SK-N-SH (cell line): ENCODE measurements at regions not wholly inside any gene's neighbourhood (a gene's known extent, or its start where the extent isn't known, plus 50 kb on each side); places are given as distances from the start of the nearest gene placed in this dataset.

Experiments used
- CTCF ChIA-PET: fragments of 300-600, 350-600 bp; formaldehyde crosslinking; extraction: SDS; loops from one replicate; lab custom pipeline; 2021; lab: Yijun Ruan, JAX
- POLR2A ChIA-PET: fragments of 350-600 bp; sonication (Branson Sonifier 250); formaldehyde crosslinking; extraction: SDS; loops from one replicate; lab custom pipeline; 2020; ENCODE audit warnings: antibody characterized with exemption, inconsistent platforms; lab: Yijun Ruan, JAX
- DNase-seq: peaks from one replicate; pipeline ENCODE4 v3.0.0; 2012
- H2AFZ ChIP-seq: fragments of 200-600 bp; sonication (generic); 2 replicates; pipeline ENCODE4 v1.8.1; 2016; ENCODE audit warnings: antibody characterized with exemption, mild to moderate bottlenecking, low read depth
- H3F3A ChIP-seq: fragments of 200-600 bp; sonication (generic); replicated peaks from 2 replicates; pipeline ENCODE3; 2016; ENCODE audit warnings: antibody characterized with exemption, mild to moderate bottlenecking; ENCODE audit not compliant: insufficient read depth
- H3K27ac ChIP-seq, 2 experiments: fragments of 200-500 bp in 1 of 2; fragments of 200-600 bp in 1 of 2; sonication (Bioruptor generic) in 1 of 2; sonication (generic), shearing (Covaris generic) in 1 of 2; 2 replicates each; pipeline versions ENCODE4 v1.5.1 to v1.6.1; 2014 to 2016; ENCODE audit warnings: low read depth in 2 of 2, inconsistent platforms in 1 of 2, low read length in 1 of 2, mild to moderate bottlenecking in 1 of 2, mixed read lengths in 1 of 2
- H3K27me3 ChIP-seq: fragments of 200-600 bp; sonication (generic), shearing (Covaris generic); 2 replicates; pipeline ENCODE4 v1.6.1; 2016; ENCODE audit warnings: mixed run types; ENCODE audit not compliant: insufficient read depth
- H3K36me3 ChIP-seq, 2 experiments: fragments of 200-500 bp in 1 of 2; fragments of 200-600 bp in 1 of 2; sonication (Bioruptor generic) in 1 of 2; sonication (generic) in 1 of 2; replicated peaks in 1 of 2; 2 replicates each; pipeline versions ENCODE3 to v1.5.1; 2014 to 2016; ENCODE audit warnings: low read length in 1 of 2, mild to moderate bottlenecking in 1 of 2; ENCODE audit not compliant: insufficient read depth in 2 of 2, control insufficient read depth in 1 of 2
- H3K4me1 ChIP-seq, 2 experiments: fragments of 200-500 bp in 1 of 2; fragments of 200-600 bp in 1 of 2; sonication (Bioruptor generic) in 1 of 2; sonication (generic), shearing (Covaris generic) in 1 of 2; 2 replicates each; pipeline versions ENCODE4 v1.5.1 to v1.6.1; 2014 to 2016; ENCODE audit warnings: low read depth in 1 of 2, low read length in 1 of 2, mixed run types in 1 of 2; ENCODE audit not compliant: insufficient read depth in 2 of 2, control insufficient read depth in 1 of 2
- H3K4me2 ChIP-seq: fragments of 200-600 bp; sonication (generic), shearing (Covaris generic); 2 replicates; pipeline ENCODE4 v1.6.1; 2017; ENCODE audit warnings: mixed run types
- H3K4me3 ChIP-seq, 2 experiments: fragments of 200-500 bp in 1 of 2; fragments of 200-600 bp in 1 of 2; sonication (Bioruptor generic) in 1 of 2; sonication (generic), shearing (Covaris generic) in 1 of 2; 2 replicates each; pipeline versions ENCODE4 v1.5.1 to v1.8.1; 2014 to 2016; ENCODE audit warnings: low read depth in 2 of 2, inconsistent platforms in 1 of 2, low read length in 1 of 2, mild to moderate bottlenecking in 1 of 2, mixed read lengths in 1 of 2, moderate library complexity in 1 of 2
- H3K79me2 ChIP-seq: fragments of 200-600 bp; sonication (generic); 2 replicates; pipeline ENCODE4 v1.8.1; 2017; ENCODE audit warnings: mild to moderate bottlenecking; ENCODE audit not compliant: insufficient read depth
- H3K9ac ChIP-seq: fragments of 200-600 bp; sonication (generic); 2 replicates; pipeline ENCODE4 v1.6.1; 2017; ENCODE audit warnings: mixed run types
- H3K9me2 ChIP-seq: fragments of 200-600 bp; sonication (generic); 2 replicates; pipeline ENCODE4 v1.6.1; 2017; ENCODE audit warnings: mixed run types
- H3K9me3 ChIP-seq: fragments of 200-600 bp; sonication (generic); 2 replicates; pipeline ENCODE4 v1.6.1; 2017; ENCODE audit warnings: mixed run types, mild to moderate bottlenecking, moderate library complexity
- H4K20me1 ChIP-seq: fragments of 200-600 bp; sonication (generic); 2 replicates; pipeline ENCODE4 v1.6.1; 2017; ENCODE audit warnings: mild to moderate bottlenecking, mixed run types; ENCODE audit not compliant: insufficient read depth
- CHD2 ChIP-seq: fragments of 150-350 bp; IDR thresholded peaks from 2 replicates; pipeline ENCODE4 v1.6.1; 2018; ENCODE audit warnings: low read length; ENCODE audit not compliant: partially characterized antibody
- ELF1 ChIP-seq: IDR thresholded peaks from 2 replicates; pipeline ENCODE4 v1.4.0; 2012
- EZH2phosphoT487 ChIP-seq: fragments of 200-600 bp; sonication (generic); IDR thresholded peaks from 2 replicates; pipeline ENCODE4 v1.6.1; 2017; ENCODE audit warnings: low read depth, mixed run types, mild to moderate bottlenecking, antibody characterized with exemption, moderate library complexity, borderline replicate concordance
- FOSL2 ChIP-seq: IDR thresholded peaks from 2 replicates; pipeline ENCODE4 v1.4.0; 2012; ENCODE audit warnings: low read depth, mild to moderate bottlenecking, moderate library complexity, borderline replicate concordance
- FOXM1 ChIP-seq: IDR thresholded peaks from 2 replicates; pipeline ENCODE4 v1.4.0; 2012; ENCODE audit warnings: low read depth, mild to moderate bottlenecking
- GABPA ChIP-seq: IDR thresholded peaks from 2 replicates; pipeline ENCODE4 v1.4.0; 2012; ENCODE audit warnings: low read depth, mild to moderate bottlenecking
- GATA2 ChIP-seq: sonication (generic); formaldehyde crosslinking; IDR thresholded peaks from 2 replicates; pipeline ENCODE4 v1.5.0; 2020; ENCODE audit warnings: mild to moderate bottlenecking, missing genetic modification reagents
- IRF3 ChIP-seq: fragments of 150-350 bp; IDR thresholded peaks from 2 replicates; pipeline ENCODE4 v1.6.1; 2016; ENCODE audit warnings: mild to moderate bottlenecking, low read depth, low read length
- MXI1 ChIP-seq: IDR thresholded peaks from 2 replicates; pipeline ENCODE4 v1.6.1; 2012; ENCODE audit warnings: mild to moderate bottlenecking, low read depth, low read length, improper control_type of control experiment
- NFIC ChIP-seq: IDR thresholded peaks from 2 replicates; pipeline ENCODE4 v1.4.0; 2012; ENCODE audit warnings: borderline replicate concordance
- SIN3A ChIP-seq: IDR thresholded peaks from 2 replicates; pipeline ENCODE4 v1.6.1; 2012; ENCODE audit warnings: low read depth, mild to moderate bottlenecking, low read length, moderate library complexity, borderline replicate concordance
- SMC3 ChIP-seq: IDR thresholded peaks from 2 replicates; pipeline ENCODE4 v1.6.1; 2012; ENCODE audit warnings: low read depth, low read length, improper control_type of control experiment
- TAF1 ChIP-seq: IDR thresholded peaks from 2 replicates; pipeline ENCODE4 v1.6.1; 2012; ENCODE audit warnings: low read depth, mild to moderate bottlenecking, low read length, moderate library complexity, borderline replicate concordance
- TCF12 ChIP-seq: IDR thresholded peaks from 2 replicates; pipeline ENCODE4 v1.4.0; 2012
- TEAD4 ChIP-seq: IDR thresholded peaks from 2 replicates; pipeline ENCODE4 v1.4.0; 2012; ENCODE audit warnings: mild to moderate bottlenecking, borderline replicate concordance; ENCODE audit not compliant: insufficient read depth
- WGBS: methylation state at CpG from one replicate; pipeline ENCODE4 v1.1.6; 2017; ENCODE audit warnings: low lambda C conversion rate; 5-methylcytosine and 5-hydroxymethylcytosine counted together
- TF ChIP-seq, protein P1 (sequence below): IDR thresholded peaks from 2 replicates; pipeline ENCODE4 v1.4.0; 2012; ENCODE audit warnings: low read depth
- TF ChIP-seq, protein P2 (sequence below): IDR thresholded peaks from 2 replicates; pipeline ENCODE4 v1.4.0; 2012; ENCODE audit warnings: low read depth, borderline replicate concordance
- TF ChIP-seq, protein P3 (sequence below): fragments of 200-600 bp; sonication (generic); IDR thresholded peaks from 2 replicates; pipeline ENCODE4 v1.6.1; 2017; ENCODE audit warnings: antibody characterized with exemption, mild to moderate bottlenecking, moderate library complexity

GRCh38 chr3:38968403-38968802 lies 83.3 kb downstream of the SCN11A start:
- H3K9ac ChIP-seq, result no peak overlapping the region
- POLR2A ChIA-PET, result no interaction called here
- no peaks in the 10 kb centered on the region for H3K79me2 ChIP-seq
- H3F3A ChIP-seq, result no peaks in the 10 kb centered on the region
- CTCF ChIA-PET, result interaction anchor here (1.4 to 1.6 kb wide), 2 partner anchors 32 to 62 kb away, joined by 5 to 7 read pairs; no protein-coding TSS in a partner anchor
- H3K4me2 ChIP-seq, result no peak overlapping the region
- H4K20me1 ChIP-seq, result no peaks in the 10 kb centered on the region
- H3K4me3 ChIP-seq, result no peak overlapping the region
- H2AFZ ChIP-seq, result no peak overlapping the region
- H3K9me2 ChIP-seq, result no peaks in the 10 kb centered on the region
- no peaks in the 10 kb centered on the region; a peak in 1 of 4 replicates for H3K4me1 ChIP-seq
- no peak overlapping the region for H3K27ac ChIP-seq
- no peaks in the 10 kb centered on the region for H3K36me3 ChIP-seq
- no peak for DNase-seq
- TF ChIP-seq TCF12 (no peak), CHD2 (no peak), TEAD4 (no peak), NFIC (no peak), FOSL2 (no peak), SMC3 (no peak)
- TF ChIP-seq, all 33 proteins: peak for 0
- Histone ChIP-seq H3K9me3 (no peaks in the 10 kb centered on the region), H3K27me3 (no peaks in the 10 kb centered on the region)
- 39% methylated on average over 4 of the region's 4 CpGs for WGBS

- Histone ChIP-seq H3K4me3 (no peak overlapping the region), H3K27ac (no peak overlapping the region), H3K9ac (no peak overlapping the region), H3F3A (no peaks in the 10 kb centered on the region), H3K36me3 (no peaks in the 10 kb centered on the region), H3K9me3 (no peaks in the 10 kb centered on the region), H3K9me2 (no peaks in the 10 kb centered on the region), H3K27me3 (no peaks in the 10 kb centered on the region), H3K4me1 (no peaks in the 10 kb centered on the region; a peak in 1 of 4 replicates), H3K79me2 (no peaks in the 10 kb centered on the region), H2AFZ (no peak overlapping the region), H3K4me2 (no peak overlapping the region), H4K20me1 (no peaks in the 10 kb centered on the region)
- no peak for DNase-seq
- POLR2A ChIA-PET, result no interaction called here
- 6% methylated on average over 1 of the region's 1 CpG for WGBS
- CTCF ChIA-PET, result interaction anchor here (1.4 to 1.6 kb wide), 2 partner anchors 32 to 63 kb away, joined by 5 to 7 read pairs; no protein-coding TSS in a partner anchor
- TF ChIP-seq, protein P1, sequence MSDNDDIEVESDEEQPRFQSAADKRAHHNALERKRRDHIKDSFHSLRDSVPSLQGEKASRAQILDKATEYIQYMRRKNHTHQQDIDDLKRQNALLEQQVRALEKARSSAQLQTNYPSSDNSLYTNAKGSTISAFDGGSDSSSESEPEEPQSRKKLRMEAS, result no peak
- no peak for TF ChIP-seq IRF3
These were observed 84.1 kb downstream of the SCN11A start for GRCh38 chr3:38967693-38967989.

GRCh38 chr3:38966811-38967692 lies 84.7 kb downstream of the SCN11A start:
- no peak for DNase-seq
- CTCF ChIA-PET, result interaction anchor here (1.6 kb wide), 1 partner anchor 33 kb away, joined by 7 read pairs; no protein-coding TSS in a partner anchor
- WGBS, result 36% methylated on average over 4 of the region's 4 CpGs
- no peak for TF ChIP-seq ELF1
- no peak for TF ChIP-seq SIN3A
- no peak for TF ChIP-seq MXI1
- TF ChIP-seq, protein P2, sequence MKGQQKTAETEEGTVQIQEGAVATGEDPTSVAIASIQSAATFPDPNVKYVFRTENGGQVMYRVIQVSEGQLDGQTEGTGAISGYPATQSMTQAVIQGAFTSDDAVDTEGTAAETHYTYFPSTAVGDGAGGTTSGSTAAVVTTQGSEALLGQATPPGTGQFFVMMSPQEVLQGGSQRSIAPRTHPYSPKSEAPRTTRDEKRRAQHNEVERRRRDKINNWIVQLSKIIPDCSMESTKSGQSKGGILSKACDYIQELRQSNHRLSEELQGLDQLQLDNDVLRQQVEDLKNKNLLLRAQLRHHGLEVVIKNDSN, result no peak
- TF ChIP-seq CHD2, result no peak
- TF ChIP-seq FOXM1, result no peak
- TF ChIP-seq, protein P3, sequence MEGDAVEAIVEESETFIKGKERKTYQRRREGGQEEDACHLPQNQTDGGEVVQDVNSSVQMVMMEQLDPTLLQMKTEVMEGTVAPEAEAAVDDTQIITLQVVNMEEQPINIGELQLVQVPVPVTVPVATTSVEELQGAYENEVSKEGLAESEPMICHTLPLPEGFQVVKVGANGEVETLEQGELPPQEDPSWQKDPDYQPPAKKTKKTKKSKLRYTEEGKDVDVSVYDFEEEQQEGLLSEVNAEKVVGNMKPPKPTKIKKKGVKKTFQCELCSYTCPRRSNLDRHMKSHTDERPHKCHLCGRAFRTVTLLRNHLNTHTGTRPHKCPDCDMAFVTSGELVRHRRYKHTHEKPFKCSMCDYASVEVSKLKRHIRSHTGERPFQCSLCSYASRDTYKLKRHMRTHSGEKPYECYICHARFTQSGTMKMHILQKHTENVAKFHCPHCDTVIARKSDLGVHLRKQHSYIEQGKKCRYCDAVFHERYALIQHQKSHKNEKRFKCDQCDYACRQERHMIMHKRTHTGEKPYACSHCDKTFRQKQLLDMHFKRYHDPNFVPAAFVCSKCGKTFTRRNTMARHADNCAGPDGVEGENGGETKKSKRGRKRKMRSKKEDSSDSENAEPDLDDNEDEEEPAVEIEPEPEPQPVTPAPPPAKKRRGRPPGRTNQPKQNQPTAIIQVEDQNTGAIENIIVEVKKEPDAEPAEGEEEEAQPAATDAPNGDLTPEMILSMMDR, result no peak
- TF ChIP-seq TCF12, result no peak
- no peak for TF ChIP-seq GATA2
- no peak for TF ChIP-seq GABPA
- no peak for TF ChIP-seq EZH2phosphoT487
- no peak for TF ChIP-seq TAF1

More at GRCh38 chr3:38966811-38967692, 84.7 kb downstream of the SCN11A start:
- H3K4me2 ChIP-seq, result no peak overlapping the region
- H3K4me3 ChIP-seq, result no peak overlapping the region
- no peaks in the 10 kb centered on the region for H3K36me3 ChIP-seq
- H3K9ac ChIP-seq, result no peak overlapping the region
- no peak overlapping the region for H3K27ac ChIP-seq
- no peaks in the 10 kb centered on the region for H3K27me3 ChIP-seq
- H2AFZ ChIP-seq, result no peak overlapping the region
- no peaks in the 10 kb centered on the region for H3F3A ChIP-seq
- no peaks in the 10 kb centered on the region for H4K20me1 ChIP-seq
- POLR2A ChIA-PET, result no interaction called here
- no peaks in the 10 kb centered on the region for H3K9me3 ChIP-seq
- H3K4me1 ChIP-seq, result no peaks in the 10 kb centered on the region; a peak in 1 of 4 replicates
- H3K9me2 ChIP-seq, result no peaks in the 10 kb centered on the region
- H3K79me2 ChIP-seq, result no peaks in the 10 kb centered on the region
